HG03103 (cell line): ENCODE measurements at regions not wholly inside any gene's neighbourhood (a gene's known extent, or its start where the extent isn't known, plus 50 kb on each side); places are given as distances from the start of the nearest gene placed in this dataset.
"Not testable (repeated sequence)": the region's sequence is repeated elsewhere in the genome, so short reads cannot be mapped to it uniquely, and the experiment has no call there.

Experiments used
- ATAC-seq: cut with Tn5 transposase; IDR thresholded peaks from one replicate; pipeline ENCODE4 v1.9.1; 2021; ENCODE audit warnings: low read depth; ENCODE audit not compliant: unreplicated experiment

- no peak for ATAC-seq
These were observed 139.6 kb downstream of the MYLK4 start for GRCh38 chr6:2611092-2611491.

- no peak for ATAC-seq
These were observed 142.2 kb downstream of the MYLK4 start for GRCh38 chr6:2608503-2608902.

GRCh38 chr6:2600363-2600762 is 150.4 kb downstream of the MYLK4 start:
- ATAC-seq: no peak

- ATAC-seq: no peak
These were observed 150.9 kb downstream of the MYLK4 start for GRCh38 chr6:2599817-2600216.

- no peak for ATAC-seq
These were observed 151.9 kb downstream of the MYLK4 start for GRCh38 chr6:2598867-2599266.

GRCh38 chr6:2597991-2598390 is 152.7 kb downstream of the MYLK4 start:
- no peak for ATAC-seq

GRCh38 chr6:2597457-2597856 is 153.3 kb downstream of the MYLK4 start:
- not testable (repeated sequence) for ATAC-seq

- no peak for ATAC-seq
These were observed 154.5 kb downstream of the MYLK4 start for GRCh38 chr6:2596222-2596621.

GRCh38 chr6:2594868-2595267 is 155.9 kb downstream of the MYLK4 start:
- ATAC-seq: no peak

GRCh38 chr6:2593167-2593566 is 157.6 kb downstream of the MYLK4 start:
- ATAC-seq: no peak

- no peak for ATAC-seq
These were observed 161.5 kb downstream of the MYLK4 start for GRCh38 chr6:2589171-2589661.

- no peak for ATAC-seq
These were observed 167.3 kb downstream of the MYLK4 start for GRCh38 chr6:2583459-2583858.

GRCh38 chr6:2582268-2582667 is 168.5 kb downstream of the MYLK4 start:
- ATAC-seq: no peak

GRCh38 chr6:2581611-2582010 is 169.1 kb downstream of the MYLK4 start:
- ATAC-seq: no peak

- ATAC-seq: no peak
These were observed 169.7 kb downstream of the MYLK4 start for GRCh38 chr6:2581011-2581410.

- no peak for ATAC-seq
These were observed 170.7 kb downstream of the MYLK4 start for GRCh38 chr6:2579804-2580570.

GRCh38 chr6:2579241-2579761 is 171.4 kb downstream of the MYLK4 start:
- no peak for ATAC-seq

- no peak for ATAC-seq
These were observed 172.0 kb downstream of the MYLK4 start for GRCh38 chr6:2578767-2579166.

- no peak for ATAC-seq
These were observed 174.2 kb downstream of the MYLK4 start for GRCh38 chr6:2576499-2576898.

GRCh38 chr6:2575236-2575635 is 175.5 kb downstream of the MYLK4 start:
- ATAC-seq: no peak

- not testable (repeated sequence) for ATAC-seq
These were observed 181.3 kb downstream of the MYLK4 start for GRCh38 chr6:2569420-2569819.

- ATAC-seq: no peak
These were observed 184.7 kb downstream of the MYLK4 start for GRCh38 chr6:2566048-2566447.
